AG20443 (cell line): ENCODE measurements at regions not wholly inside any gene's neighbourhood (a gene's known extent, or its start where the extent isn't known, plus 50 kb on each side); places are given as distances from the start of the nearest gene placed in this dataset.
"Not testable (repeated sequence)": the region's sequence is repeated elsewhere in the genome, so short reads cannot be mapped to it uniquely, and the experiment has no call there.

Experiments used
- DNase-seq: peaks from one replicate; pipeline ENCODE4 v3.0.0; 2012; ENCODE audit warnings: low spot score, mixed read lengths

GRCh38 chr2:195537811-195538210 is 119.2 kb upstream of the SLC39A10 start:
- no peak for DNase-seq

DNA sequence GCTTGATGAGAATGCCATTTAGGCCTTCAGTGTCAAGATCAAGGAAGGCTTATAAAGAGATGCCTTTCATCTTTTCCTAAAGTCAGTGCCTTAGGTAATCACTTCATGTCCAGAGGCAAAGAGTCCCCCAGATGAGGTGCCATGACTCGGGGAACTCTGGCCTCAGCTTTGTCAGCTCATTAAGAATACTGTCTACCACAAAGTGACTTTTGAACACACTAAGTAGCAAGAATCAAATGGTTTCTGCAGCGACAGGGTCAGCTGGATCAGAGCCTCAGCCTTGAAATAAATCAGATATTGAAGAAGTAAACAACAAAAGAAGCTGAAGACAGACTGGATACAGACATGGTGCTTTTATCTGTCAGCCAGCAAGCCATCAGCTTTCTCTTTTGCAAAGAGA is 120.1 kb upstream of the SLC39A10 start:
- DNase-seq, result no peak

DNA sequence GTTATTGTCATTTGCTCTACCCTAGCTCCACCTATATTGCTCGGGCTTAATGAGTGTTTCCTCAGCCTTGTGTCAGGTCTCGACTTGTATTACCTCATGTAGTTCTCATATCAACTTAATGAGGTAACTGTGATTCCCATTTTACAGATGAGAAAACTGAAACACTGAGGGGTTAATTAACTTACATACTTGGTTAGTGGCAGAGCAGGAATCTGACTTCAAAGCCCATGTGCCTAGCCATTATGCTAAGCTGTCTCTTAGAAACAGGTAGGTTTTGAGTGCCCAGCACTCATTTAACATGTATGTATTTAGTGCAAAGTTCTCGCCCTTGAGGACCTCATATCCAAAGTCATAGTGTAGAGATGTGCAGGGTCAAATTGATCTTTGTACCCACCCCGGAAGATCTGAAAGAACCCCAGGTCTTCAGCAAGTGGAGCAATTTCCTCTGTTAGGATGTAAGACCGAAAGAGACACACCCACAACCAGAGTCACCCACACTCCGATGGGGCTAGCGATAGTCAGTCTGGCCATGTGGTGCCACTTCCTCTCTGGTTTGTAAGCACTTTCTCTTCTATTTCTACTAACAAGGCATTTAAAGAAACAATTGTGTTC is 121.0 kb upstream of the SLC39A10 start:
- no peak for DNase-seq

- no peak for DNase-seq
Measured at GRCh38 chr2:195534971-195535370, 122.1 kb upstream of the SLC39A10 start.

DNA sequence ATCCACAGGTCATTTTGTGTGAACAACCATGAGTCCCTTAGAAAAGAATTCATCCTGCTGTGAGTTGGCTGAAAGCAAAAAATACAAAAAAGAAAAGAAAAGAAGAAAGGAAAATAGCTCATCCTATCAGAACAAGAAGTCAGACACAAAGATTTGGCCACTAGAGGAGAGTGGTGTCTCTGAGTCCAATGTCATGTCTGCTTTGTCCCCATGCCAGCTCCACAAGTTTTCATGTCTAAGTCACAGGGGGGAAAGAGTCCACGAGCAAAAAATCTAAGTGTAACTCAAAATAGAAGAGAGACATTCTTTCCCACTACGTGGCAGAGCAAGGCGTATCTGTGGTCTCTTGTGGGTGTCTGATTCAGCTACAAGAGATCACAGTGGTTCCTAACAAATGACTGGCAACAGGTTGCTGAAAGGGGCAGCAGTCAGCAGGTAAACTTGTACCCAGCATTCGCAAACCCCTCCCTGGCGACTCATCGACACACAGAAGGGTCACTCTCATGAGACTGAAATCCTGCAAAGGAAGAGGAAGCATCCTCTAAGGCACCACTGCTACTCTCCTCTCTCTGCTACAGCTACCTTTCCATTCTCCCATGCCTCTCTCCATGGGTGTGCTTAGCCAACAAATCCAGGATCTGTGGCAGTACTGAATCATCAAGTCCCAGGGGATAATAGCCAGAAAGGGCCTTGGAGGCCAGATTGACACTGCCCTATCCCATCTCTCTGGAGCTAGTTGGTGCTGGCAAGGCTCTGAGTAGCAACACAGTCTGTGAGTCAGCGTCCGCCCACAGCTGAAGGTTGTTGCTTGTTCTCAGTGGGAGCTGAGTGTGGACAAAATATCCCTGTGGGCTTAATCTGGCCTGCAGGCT is 123.0 kb upstream of the SLC39A10 start:
- DNase-seq, result peak; percentile 84

GRCh38 chr2:195532628-195533271 is 124.3 kb upstream of the SLC39A10 start:
- peak; percentile 38 for DNase-seq

- DNase-seq, result no peak
Measured at GRCh38 chr2:195532255-195532627, 124.8 kb upstream of the SLC39A10 start.

DNA sequence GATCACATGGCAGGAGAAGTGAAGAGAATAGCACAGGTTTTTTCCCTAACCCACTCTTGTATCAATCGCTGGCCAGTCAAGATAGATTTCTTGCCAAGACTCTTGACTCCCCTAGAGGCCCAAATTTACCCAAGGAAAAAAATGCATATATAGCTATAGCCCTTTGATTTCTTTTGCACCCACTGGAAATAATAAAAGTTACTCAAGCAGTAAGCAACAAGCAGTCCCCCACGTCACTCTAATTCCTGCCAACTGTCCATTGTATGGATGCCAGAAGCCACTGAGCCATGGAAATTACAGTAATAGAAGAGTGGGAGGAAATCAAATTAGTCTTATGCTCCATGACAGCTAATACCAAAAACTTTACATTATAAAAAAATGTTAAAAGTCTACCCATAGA is 125.3 kb upstream of the SLC39A10 start:
- peak; percentile 12 for DNase-seq

DNA sequence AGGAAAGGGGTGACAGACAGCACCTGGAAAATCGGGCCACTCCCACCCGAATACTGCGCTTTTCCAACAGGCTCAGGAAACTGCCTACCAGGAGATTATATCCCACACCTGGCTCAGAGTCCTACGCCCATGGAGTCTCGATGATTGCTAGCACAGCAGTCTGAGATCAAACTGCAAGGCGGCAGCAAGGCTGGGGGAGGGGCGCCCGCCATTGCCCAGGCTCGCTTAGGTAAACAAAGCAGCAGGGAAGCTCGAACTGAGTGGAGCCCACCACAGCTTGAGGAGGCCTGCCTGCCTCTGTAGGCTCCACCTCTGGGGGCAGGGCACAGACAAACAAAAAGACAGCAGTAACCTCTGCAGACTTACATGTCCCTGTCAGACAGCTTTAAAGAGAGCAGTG is 133.8 kb upstream of the SLC39A10 start:
- DNase-seq, result not testable (repeated sequence)

DNA sequence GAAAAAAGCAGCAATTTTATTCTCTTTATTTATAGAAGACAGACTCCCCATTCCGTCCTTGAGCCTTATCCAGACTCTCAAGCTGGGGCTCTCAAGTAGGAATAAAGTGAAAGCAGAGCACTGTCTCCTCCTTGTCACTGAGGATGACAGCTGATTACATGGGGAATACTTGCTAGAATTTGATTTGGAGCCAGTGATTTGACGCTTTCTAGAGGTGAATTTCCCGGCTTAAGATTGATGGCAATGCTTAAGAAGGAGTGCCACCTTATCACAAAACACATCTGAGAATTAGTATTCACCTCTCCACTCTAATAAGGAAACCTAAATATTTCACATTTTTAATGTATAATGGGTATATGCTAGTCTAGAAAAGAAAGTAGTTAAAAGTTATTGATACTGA is 135.4 kb upstream of the SLC39A10 start:
- DNase-seq, result no peak

GRCh38 chr2:195520671-195521155 is 136.3 kb upstream of the SLC39A10 start:
- peak; percentile 90 for DNase-seq

DNA sequence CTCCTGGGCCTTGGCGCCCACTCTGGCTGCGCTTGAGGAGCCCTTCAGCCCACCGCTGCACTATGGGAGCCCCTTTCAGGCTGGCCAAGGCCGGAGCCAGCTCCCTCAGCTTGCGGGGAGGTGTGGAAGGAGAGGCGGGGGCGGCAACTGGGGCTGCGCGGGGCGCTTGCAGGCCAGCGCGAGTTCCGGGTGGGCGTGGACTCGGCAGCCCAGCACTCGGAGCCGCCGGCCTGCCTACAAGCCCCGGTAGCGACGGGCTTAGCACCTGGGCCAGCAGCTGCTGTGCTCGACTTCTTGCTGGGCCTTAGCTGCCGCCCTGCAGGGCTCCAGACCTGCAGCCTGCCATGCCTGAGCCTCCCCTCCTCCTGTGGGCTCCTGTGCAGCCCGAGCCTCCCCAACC is 141.5 kb upstream of the SLC39A10 start:
- no peak for DNase-seq

DNA sequence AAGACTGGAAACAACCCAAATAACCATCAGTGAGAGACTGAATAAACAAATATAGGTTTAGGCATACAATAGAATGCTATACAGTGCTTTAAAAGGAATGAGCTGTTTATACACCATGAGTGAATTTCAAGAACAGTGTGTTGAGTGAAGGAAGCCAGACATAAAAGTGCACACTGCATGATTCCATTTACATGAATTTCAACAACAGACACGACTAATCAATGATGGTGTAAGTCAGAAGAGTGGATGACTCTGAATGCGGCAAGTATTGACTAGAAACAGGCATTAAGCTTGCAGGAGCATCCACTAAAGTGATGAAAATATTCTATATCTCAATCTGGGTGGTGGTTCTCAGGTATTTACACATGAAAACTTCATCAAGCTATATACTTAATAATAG is 142.7 kb upstream of the SLC39A10 start:
- no peak for DNase-seq

DNA sequence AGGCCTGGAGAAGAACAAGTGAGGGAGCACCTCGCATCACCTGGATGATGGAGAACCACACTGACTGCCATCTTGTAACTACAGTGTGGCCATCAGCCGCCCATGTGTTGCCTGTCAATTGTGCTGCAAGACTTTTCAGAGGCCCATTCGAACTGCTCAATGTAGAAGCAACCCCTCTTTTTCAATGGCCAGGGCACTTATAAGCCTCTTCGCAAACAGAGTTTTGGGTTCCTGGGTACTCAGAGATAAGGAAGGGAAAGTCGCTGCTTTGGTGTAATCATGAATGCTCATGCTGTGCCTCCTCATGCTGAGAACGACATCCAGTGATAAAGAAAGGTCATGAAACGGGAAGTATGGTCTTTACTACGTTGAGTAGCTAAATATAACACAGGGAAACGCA is 143.9 kb upstream of the SLC39A10 start:
- no peak for DNase-seq

- no peak for DNase-seq
Measured at GRCh38 chr2:195509551-195509950, 147.5 kb upstream of the SLC39A10 start.

DNA sequence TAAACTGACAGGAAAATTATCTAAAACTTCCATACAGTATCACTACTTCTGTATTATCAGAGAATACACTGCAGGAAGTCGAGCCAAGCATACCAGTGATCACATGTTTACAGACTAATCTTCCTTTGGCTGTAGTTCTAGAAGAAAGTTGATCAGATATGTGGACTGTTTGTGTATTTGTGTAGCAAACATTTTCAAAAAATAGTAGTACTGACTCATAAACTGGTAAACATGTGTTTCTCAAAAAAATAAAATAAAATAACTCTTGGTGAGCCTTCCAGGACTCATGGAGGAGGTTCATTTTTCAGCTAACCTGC is 148.9 kb upstream of the SLC39A10 start:
- DNase-seq, result no peak

DNA sequence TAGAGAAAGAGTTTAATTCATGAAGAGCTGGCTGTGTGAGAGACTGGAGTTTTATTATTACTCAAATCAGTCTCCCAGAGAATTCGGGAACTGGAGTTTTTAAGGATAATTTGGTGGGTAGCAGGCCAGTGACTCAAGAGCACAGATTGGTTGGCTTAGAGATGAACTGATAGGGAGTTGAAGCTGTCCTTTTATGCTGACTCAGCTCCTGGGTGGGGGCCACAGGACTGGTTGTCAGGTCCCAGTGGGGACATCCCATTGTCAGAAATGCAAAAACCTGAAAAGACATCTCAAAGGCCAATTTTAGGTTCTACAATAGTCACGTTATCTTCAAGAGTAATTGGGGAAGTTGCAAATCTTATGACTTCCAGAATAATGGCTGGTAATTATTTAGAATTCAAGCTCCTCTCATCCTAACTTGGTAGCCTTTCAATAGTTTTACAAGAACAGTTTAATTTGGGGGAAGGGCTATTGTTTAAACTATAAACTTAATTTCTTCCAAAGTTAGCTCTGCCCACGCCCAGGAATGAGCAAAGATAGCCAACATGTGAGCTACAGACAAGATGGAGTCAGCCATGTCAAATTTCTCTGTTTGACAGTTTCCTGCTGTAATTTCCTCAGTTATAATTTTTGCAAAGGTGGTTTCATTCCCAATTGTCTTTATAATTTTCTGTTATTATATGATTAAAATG is 149.4 kb upstream of the SLC39A10 start:
- no peak for DNase-seq

DNA sequence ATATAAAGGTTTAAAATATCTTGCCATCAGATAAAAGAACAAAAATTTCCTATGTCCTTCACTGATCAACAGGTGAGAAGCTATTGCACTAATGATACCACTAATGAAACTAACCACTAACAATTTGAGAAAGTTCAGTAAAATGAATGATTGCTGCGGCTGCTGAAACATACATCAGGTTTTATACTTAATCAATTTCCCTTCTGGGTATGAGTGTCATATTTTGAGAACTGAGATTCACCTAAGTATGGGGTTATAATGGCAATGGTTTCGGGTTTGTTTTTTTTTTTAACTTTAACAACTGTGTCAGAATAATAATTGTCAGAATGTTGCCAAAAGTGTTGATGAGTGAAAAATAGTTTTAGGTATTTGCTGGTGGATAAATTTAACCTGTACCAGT is 151.3 kb upstream of the SLC39A10 start:
- DNase-seq, result no peak

GRCh38 chr2:195503208-195503607 is 153.8 kb upstream of the SLC39A10 start:
- DNase-seq, result no peak

DNA sequence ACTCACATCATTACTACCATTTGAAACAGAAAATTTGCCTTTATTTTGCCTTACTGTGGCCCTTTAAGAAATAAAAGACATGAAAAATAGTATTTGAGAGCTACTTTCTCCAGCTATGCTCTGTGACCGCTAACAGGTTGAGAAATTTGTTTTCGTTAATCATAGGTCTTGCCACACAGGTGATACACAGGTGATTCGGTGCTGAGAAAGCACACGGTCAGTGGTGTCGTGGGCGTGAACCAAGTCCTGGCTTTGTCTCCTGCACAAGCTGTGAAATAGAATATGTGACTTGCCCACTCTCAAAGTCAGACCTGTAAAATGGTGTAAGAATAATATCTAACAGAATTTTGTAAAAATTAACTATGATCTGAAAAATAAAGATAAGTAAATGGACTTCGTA is 155.3 kb upstream of the SLC39A10 start:
- DNase-seq, result no peak

GRCh38 chr2:195500879-195501278 is 156.1 kb upstream of the SLC39A10 start:
- DNase-seq, result no peak

- DNase-seq, result peak; percentile 20
Measured at GRCh38 chr2:195498839-195499490, 158.1 kb upstream of the SLC39A10 start.
